NB4 (cell line): ENCODE measurements at regions not wholly inside any gene's neighbourhood (a gene's known extent, or its start where the extent isn't known, plus 50 kb on each side); places are given as distances from the start of the nearest gene placed in this dataset.
A peak's percentile ranks its signal among the peaks of the same experiment; 100 is the strongest.

Experiments
- DNase-seq: peaks from one replicate; pipeline ENCODE4 v3.0.0; 2010; ENCODE audit warnings: low read depth
- H3K4me3 ChIP-seq: one replicate; pipeline ENCODE4 v1.5.1; 2011; ENCODE audit warnings: mild to moderate bottlenecking, low read depth, low read length, moderate library complexity
- CTCF ChIP-seq: IDR thresholded peaks from one replicate; pipeline ENCODE4 v1.5.1; 2012; ENCODE audit warnings: low read depth, low read length
- MAX ChIP-seq: IDR thresholded peaks from 2 replicates; pipeline ENCODE4 v1.6.1; 2011; ENCODE audit warnings: low read depth, low read length
- MYC ChIP-seq: IDR thresholded peaks from 2 replicates; pipeline ENCODE4 v1.6.1; 2011; ENCODE audit warnings: low read depth, low read length
- POLR2A ChIP-seq: IDR thresholded peaks from 2 replicates; pipeline ENCODE4 v1.6.1; 2011; ENCODE audit warnings: mild to moderate bottlenecking; ENCODE audit not compliant: insufficient read length; ENCODE audit errors: extremely low read depth

GRCh38 chrX:7389576-7389975 lies 241.6 kb upstream of the PUDP start:
- no peak for TF ChIP-seq CTCF
- TF ChIP-seq MYC, result no peak
- no peak for TF ChIP-seq POLR2A
- TF ChIP-seq MAX, result no peak
- DNase-seq, result no peak
- no peak overlapping the region for H3K4me3 ChIP-seq

DNA sequence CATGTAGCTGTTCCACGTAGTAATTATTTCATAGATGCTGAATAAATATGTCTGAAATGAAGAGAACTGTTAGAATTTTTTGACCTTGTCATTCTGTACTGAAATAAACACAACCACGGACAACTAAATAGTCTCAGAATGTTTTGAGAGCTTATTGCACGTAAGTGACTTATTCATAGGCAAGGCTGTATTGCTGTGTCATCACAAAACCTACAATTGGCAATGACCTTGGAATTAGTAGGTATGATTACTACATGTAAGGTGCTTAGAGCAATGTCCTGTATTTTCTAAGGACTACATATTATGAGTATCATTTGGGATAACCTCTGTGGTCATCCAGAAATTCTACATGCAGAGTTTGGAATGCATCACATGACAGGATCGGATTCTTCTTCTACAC lies 237.2 kb upstream of the PUDP start:
- H3K4me3 ChIP-seq, result no peak overlapping the region
- TF ChIP-seq MYC, result no peak
- no peak for TF ChIP-seq MAX
- no peak for TF ChIP-seq POLR2A
- TF ChIP-seq CTCF, result no peak
- DNase-seq, result no peak

DNA sequence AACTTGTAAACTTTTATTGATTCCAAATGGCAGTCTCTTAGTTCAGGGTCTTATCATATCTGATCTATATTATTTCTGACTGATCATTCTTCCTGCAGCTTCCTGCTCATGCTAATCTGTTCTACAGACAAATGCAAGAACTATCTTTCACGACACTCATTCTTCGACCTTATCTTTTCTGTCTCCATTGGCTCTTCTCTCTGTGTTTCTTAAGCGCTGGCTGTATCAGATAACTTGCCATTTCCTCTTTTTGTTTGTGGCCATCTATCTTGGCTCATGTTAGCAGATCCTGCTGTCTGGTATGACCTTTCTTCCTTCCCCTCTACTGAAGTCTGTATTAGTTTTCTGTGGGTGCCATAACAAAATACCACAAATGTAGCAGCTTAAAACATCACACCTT lies 230.5 kb upstream of the PUDP start:
- DNase-seq, result peak; percentile 64
- TF ChIP-seq POLR2A, result no peak
- TF ChIP-seq MYC, result no peak
- no peak for TF ChIP-seq MAX
- TF ChIP-seq CTCF, result no peak
- H3K4me3 ChIP-seq, result no peak overlapping the region

DNA sequence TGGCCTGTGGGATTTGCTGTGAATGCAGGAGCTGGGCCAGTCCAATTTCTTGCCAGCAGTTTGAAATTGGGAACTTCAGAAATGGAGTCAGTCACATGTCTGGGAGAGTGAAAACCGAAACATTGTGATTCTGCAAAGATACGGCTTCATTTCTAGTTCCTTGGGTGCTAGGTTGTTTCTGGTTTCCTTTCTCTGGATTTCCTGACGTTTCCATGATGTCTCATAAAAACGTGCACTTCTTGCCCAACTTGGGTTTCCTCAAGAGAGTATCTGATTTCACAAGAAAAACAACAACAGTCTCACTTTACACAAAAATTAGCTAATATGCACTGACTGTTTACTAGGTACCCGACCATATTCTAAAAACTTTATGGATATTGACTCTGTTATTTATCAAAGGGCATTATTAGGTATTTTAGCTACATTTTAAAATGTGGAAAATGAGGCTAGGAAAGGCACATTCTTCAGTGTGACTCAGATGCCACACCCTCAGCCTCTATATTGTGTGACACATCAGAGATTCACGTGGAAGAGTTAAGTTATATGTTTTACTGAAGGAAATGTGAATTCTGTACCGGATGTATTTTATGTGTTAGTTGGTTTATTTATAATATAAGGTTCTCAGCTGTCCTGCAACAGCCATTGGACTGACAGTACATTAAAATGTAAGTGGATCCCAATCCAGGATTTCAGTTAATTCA lies 225.0 kb upstream of the PUDP start:
- DNase-seq, result peak; percentile 9
- TF ChIP-seq MAX (no peak), CTCF (no peak), MYC (no peak), POLR2A (no peak)
- no peak overlapping the region for H3K4me3 ChIP-seq

GRCh38 chrX:7362111-7362510 lies 214.2 kb upstream of the PUDP start:
- DNase-seq, result no peak
- no peak for TF ChIP-seq MAX
- TF ChIP-seq MYC, result no peak
- no peak for TF ChIP-seq POLR2A
- TF ChIP-seq CTCF, result no peak
- H3K4me3 ChIP-seq, result no peak overlapping the region

- DNase-seq, result no peak
- H3K4me3 ChIP-seq, result no peak overlapping the region
- TF ChIP-seq MAX, result no peak
- TF ChIP-seq CTCF, result no peak
- TF ChIP-seq POLR2A, result no peak
- TF ChIP-seq MYC, result no peak
Observed at GRCh38 chrX:7351926-7352325, 204.0 kb upstream of the PUDP start.
